ENCODE measurements at regions not wholly inside any gene's neighbourhood (a gene's known extent, or its start where the extent isn't known, plus 50 kb on each side); places are given as distances from the start of the nearest gene placed in this dataset.

GRCh38 chr4:13793020-13793710 is 165.6 kb upstream of the BOD1L1 start:
- TF ChIP-seq CTCF (conservative IDR thresholded peaks at IDR 0.05; ENCODE audit: low read depth, low read length): no peak
- no peak for TF ChIP-seq EZH2phosphoT487 (IDR thresholded peaks at IDR 0.05; ENCODE audit: borderline replicate concordance, low read length)
